ENCODE measurements at regions not wholly inside any gene's neighbourhood (a gene's known extent, or its start where the extent isn't known, plus 50 kb on each side); places are given as distances from the start of the nearest gene placed in this dataset.
"Not testable (repeated sequence)": the region's sequence is repeated elsewhere in the genome, so short reads cannot be mapped to it uniquely, and the experiment has no call there.

DNA sequence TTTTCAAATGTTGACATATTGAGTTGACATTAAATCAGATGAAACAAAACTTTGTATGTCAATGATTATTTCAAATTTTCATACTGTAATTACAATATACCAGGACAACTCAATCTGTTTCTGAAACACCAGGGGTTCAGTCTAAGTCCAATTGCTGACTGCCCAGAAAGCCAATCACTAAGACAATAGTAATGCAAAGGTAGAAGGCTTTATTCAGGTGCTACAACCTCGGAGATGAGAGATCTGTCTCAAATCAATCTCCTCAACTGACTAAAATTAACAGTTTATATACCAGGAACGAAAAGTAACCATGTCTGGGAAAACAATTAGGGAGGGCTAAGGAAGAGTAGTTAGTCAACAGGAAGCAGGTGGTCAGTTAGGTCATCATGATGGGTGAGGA lies 1400.4 kb downstream of the SUCLG1 start:
- no peak for DNase-seq (ENCODE audit: low read depth in 3 of 3)

- no peak for DNase-seq (ENCODE audit: low read depth in 3 of 3)
These were observed 1403.6 kb downstream of the SUCLG1 start for GRCh38 chr2:83055376-83056010.

DNA sequence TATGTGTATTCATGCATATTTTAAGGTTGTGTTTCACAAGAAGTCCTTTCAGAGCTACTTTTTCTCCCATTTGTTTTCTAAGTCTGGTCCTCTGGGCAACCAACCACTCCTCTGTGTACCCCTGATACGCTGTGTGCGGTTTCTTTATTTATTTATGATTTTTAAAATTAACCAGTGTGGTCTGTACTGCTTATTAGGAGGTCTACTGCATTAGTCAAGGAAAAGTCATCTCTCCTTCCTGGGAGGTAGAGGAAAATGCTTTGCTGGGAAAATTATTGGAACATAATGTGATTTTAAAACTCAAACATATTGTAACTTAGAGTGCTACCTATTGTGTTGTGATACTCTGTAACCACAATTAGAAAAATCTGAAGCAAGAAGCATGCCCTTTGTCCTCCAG lies 1404.3 kb downstream of the SUCLG1 start:
- DNase-seq (ENCODE audit: low read depth in 3 of 3) = no peak

GRCh38 chr2:83051538-83052170 lies 1407.4 kb downstream of the SUCLG1 start:
- no peak for DNase-seq (ENCODE audit: low read depth in 3 of 3)

DNA sequence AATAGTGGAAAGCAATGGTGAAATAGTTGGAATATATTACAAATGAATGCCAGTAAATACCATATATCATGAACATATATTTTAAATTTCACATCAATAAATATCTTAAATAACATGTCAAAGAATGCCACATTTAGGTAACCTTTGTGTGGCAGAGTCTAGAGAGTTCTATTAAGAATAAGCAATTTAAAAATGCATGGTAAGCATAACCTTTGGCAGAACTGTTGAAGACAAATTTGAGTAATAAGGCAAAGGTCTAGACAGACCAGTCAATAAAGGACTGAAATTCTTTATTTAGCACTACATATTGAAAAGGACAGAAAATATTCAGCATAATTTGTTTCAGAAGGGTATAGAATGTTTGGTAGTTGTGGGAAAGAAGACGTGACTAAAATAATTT lies 1417.0 kb downstream of the SUCLG1 start:
- no peak for DNase-seq (ENCODE audit: low read depth in 3 of 3)

GRCh38 chr2:83022631-83023210 lies 1436.4 kb downstream of the SUCLG1 start:
- no peak for DNase-seq (ENCODE audit: low read depth in 3 of 3)

DNA sequence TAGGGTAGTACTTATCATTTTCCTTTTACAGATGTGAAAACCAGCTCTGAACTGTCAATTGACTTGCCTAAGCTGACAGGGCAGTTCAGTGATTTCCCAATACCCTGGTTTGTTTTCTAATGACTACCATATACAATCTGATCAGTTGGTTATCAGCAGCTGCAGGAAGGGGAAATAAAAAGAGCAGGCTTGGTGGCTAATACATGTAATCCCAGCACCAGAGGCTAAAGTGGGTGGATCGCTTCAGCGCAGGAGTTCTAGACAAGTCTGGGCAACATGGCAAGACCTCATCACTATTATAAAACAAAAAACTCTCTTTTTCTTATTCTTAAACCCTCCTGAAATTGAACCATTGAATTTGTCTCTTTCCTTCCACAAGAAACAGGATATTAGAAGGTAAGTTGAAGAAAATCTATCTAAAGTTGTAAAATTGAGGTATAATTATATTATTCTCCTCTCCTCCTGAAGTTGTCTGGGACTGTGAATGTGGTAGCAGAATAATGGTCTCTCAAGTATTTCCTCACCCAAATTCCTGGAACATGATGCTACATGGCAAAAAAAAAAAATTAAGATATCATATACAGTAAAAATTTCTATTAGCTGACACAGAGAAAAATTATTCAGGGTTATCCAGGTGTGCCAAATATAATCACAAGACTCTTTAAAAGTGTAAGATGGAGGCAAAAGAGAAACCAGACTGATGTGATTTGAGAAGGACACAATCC lies 1441.6 kb downstream of the SUCLG1 start:
- DNase-seq (ENCODE audit: low read depth in 3 of 3) = no peak

GRCh38 chr2:83016343-83017110 lies 1442.6 kb downstream of the SUCLG1 start:
- DNase-seq (ENCODE audit: low read depth in 3 of 3) = no peak

- DNase-seq (ENCODE audit: low read depth in 3 of 3) = no peak
These were observed 1443.2 kb downstream of the SUCLG1 start for GRCh38 chr2:83015900-83016299.

- DNase-seq (ENCODE audit: low read depth in 3 of 3) = no peak
These were observed 1443.9 kb downstream of the SUCLG1 start for GRCh38 chr2:83015035-83015715.

DNA sequence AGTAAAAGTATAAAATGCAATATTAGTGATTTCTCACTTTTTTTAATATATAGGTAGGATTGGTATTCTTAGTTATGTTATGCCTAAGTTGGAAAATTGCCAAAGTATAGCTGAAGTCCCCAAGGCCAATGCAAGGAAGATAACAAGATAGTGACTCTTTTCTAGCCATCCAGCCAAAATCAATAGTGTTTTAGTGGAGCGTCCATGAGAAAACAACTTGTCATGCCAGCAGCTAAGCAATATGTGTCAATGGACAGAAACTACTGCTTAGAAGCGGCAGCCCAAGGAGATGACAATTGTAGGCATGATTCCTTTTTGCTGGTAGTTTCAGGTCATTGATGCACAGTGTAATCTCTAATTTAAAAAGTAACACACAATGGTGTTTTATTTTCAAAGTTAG lies 1444.6 kb downstream of the SUCLG1 start:
- DNase-seq (ENCODE audit: low read depth in 3 of 3) = no peak

- DNase-seq (ENCODE audit: low read depth in 3 of 3) = no peak
These were observed 1452.1 kb downstream of the SUCLG1 start for GRCh38 chr2:83006961-83007360.

GRCh38 chr2:83003555-83003954 lies 1455.5 kb downstream of the SUCLG1 start:
- no peak for DNase-seq (ENCODE audit: low read depth in 3 of 3)

DNA sequence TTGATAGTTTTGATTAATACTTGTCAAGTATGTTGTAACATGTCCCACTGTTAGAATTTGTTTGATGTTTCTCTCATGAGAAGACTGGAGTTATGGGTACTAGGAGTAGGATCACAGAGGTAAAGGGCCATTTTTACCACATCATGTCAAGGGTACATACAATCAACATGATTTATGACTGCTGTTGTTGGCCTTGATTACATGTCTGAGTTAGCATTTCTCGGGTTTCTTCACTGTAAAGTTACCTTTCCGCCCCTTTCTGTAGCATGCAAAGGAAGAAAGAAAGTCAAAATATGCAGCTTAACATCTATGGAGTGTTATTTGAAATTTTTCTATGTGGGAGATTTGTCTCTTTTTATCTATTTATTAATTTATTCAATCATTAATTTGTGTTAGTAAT lies 1456.4 kb downstream of the SUCLG1 start:
- DNase-seq (ENCODE audit: low read depth in 3 of 3) = no peak

GRCh38 chr2:82998781-82999180 lies 1460.3 kb downstream of the SUCLG1 start:
- no peak for DNase-seq (ENCODE audit: low read depth in 3 of 3)

DNA sequence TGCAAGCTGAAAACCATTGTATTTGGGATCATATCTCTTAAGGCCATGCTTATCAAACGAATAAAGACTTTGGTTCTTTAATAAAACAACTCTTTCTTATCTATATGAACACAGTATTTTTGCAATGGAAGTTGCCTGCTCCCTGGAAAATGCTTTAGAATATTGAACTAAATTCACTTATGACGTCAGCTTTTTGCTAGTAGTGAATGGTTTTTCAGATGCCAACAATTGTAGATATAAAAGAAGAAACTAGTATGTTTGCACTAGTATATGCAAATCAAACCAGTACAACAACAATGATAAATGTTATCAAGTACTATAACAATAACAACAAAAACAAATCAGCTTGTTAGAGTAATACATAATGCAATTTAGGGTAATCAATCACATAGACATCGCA lies 1462.9 kb downstream of the SUCLG1 start:
- no peak for DNase-seq (ENCODE audit: low read depth in 3 of 3)

DNA sequence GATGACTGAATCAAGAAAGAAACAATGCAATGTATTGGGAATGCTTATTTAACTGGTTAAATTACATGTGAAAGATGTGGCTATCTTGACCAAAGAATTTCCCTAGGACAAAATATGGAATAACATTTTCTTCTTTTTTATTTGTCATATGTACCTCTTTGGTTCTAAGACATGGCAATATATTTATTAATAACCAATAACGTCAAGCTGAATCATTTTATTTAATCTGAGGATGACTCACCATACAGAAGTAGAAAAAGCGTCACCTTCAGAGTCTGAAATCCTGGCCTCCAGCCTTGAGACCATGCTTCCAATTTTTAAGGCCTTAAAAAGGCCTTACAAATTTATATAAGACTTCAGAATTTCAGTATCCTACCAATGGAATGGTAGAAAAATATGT lies 1464.9 kb downstream of the SUCLG1 start:
- DNase-seq (ENCODE audit: low read depth in 3 of 3) = no peak

GRCh38 chr2:82993609-82994008 lies 1465.5 kb downstream of the SUCLG1 start:
- DNase-seq (ENCODE audit: low read depth in 3 of 3) = no peak

GRCh38 chr2:82992968-82993367 lies 1466.1 kb downstream of the SUCLG1 start:
- no peak for DNase-seq (ENCODE audit: low read depth in 3 of 3)

- not testable (repeated sequence) for DNase-seq (ENCODE audit: low read depth in 3 of 3)
These were observed 1471.4 kb downstream of the SUCLG1 start for GRCh38 chr2:82987706-82988105.

DNA sequence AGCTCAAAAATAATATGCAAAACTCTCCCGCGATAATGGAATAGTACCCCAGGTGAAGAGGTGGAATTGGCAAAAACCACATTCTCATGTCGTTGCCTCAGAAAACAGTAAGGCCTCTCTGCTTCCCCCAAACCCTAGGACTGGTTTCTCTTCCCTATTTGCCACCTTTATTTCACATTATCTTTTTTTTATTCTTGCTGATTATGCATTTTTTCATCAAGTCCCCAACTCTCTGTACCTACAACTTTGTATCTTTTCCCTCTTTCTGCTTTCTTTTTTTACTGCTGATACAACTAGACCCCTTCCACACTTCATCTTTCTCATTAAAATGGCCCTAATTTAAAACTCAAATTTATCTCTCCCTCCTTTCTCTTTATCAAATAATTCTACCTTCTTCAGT lies 1472.2 kb downstream of the SUCLG1 start:
- DNase-seq (ENCODE audit: low read depth in 3 of 3) = no peak

Data from stimulated activated CD4-positive, alpha-beta T cell treated with anti-CD3 and anti-CD28 coated beads, TNF-alpha, amount 100 ng/mL, for 4 hours (primary cell).